ENCODE measurements at regions not wholly inside any gene's neighbourhood (a gene's known extent, or its start where the extent isn't known, plus 50 kb on each side); places are given as distances from the start of the nearest gene placed in this dataset.
A peak's percentile ranks its signal among the peaks of the same experiment; 100 is the strongest.

DNA sequence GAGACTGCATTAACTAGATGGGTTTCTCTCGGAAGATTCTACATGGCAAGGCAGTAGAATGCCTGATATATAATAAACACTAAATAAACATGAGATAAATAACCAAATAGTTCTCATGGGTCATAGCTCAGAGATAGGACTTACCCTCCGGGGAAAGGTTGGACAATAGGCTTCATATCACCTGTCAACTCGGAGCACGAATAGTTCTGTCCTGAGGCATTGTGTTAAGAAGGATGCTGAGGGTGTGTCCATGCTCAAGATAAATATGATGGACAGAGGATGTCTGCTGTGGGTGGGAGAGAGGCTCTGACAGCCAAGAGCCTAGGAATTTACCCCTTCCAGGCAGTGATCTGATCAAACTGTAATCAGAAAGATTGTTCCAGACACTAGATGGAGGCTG lies 474.0 kb downstream of the MIAT start:
- no peaks in the 10 kb centered on the region for H3K36me3 ChIP-seq
- TF ChIP-seq, protein P1, sequence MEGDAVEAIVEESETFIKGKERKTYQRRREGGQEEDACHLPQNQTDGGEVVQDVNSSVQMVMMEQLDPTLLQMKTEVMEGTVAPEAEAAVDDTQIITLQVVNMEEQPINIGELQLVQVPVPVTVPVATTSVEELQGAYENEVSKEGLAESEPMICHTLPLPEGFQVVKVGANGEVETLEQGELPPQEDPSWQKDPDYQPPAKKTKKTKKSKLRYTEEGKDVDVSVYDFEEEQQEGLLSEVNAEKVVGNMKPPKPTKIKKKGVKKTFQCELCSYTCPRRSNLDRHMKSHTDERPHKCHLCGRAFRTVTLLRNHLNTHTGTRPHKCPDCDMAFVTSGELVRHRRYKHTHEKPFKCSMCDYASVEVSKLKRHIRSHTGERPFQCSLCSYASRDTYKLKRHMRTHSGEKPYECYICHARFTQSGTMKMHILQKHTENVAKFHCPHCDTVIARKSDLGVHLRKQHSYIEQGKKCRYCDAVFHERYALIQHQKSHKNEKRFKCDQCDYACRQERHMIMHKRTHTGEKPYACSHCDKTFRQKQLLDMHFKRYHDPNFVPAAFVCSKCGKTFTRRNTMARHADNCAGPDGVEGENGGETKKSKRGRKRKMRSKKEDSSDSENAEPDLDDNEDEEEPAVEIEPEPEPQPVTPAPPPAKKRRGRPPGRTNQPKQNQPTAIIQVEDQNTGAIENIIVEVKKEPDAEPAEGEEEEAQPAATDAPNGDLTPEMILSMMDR (IDR thresholded peaks at IDR 0.05), result no peak
- no peaks in the 10 kb centered on the region for H3K27me3 ChIP-seq
- no peak overlapping the region for H3K27ac ChIP-seq
- DNase-seq, result no peak
- no peak overlapping the region for H3K4me3 ChIP-seq
- H3K9me3 ChIP-seq, result peaks cover 0 to under 1% (median 0%) of the 10 kb centered on the region in 3 donors
- intact Hi-C loops (cut with DNase I; ENCODE audit: low total_unique reads), result no loop called here
- H3K4me1 ChIP-seq, result peaks cover 0 to 43% (median 6%) of the 10 kb centered on the region in 4 donors

GRCh38 chr22:27132400-27132799 lies 475.0 kb downstream of the MIAT start:
- Histone ChIP-seq H3K27me3 (no peaks in the 10 kb centered on the region), H3K4me1 (peaks cover 0 to 43% (median 6%) of the 10 kb centered on the region in 4 donors), H3K9me3 (peaks cover 0 to 8% (median 6%) of the 10 kb centered on the region in 3 donors), H3K27ac (no peak overlapping the region), H3K36me3 (no peaks in the 10 kb centered on the region), H3K4me3 (no peak overlapping the region)
- intact Hi-C loops (cut with DNase I; ENCODE audit: low total_unique reads), result no loop called here
- TF ChIP-seq, protein P1 (IDR thresholded peaks at IDR 0.05), result no peak
- DNase-seq, result no peak

DNA sequence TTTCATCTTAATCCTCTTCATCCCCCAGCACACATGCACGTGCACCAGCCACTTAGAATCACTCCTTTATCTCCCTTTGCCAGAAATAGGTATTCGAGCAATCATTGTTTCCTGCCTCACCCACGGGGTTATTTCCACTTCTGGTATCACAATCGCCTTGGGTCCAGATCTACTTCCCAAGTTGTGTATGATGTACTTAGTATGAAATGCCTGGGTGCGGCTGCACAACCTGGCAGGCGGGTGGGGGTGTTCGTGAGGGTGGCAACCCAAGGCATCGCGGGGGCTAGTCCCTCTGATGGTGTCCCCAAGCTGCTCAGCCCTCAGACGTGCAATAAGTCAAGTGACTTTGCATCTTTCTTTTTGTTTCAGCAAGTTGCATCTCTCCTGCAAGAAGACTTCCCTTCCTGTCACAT lies 475.6 kb downstream of the MIAT start:
- peaks cover 0 to 43% (median 6%) of the 10 kb centered on the region in 4 donors for H3K4me1 ChIP-seq
- H3K4me3 ChIP-seq, result no peak overlapping the region
- no peak for DNase-seq
- intact Hi-C loops (cut with DNase I; ENCODE audit: low total_unique reads), result no loop called here
- no peak overlapping the region for H3K27ac ChIP-seq
- H3K27me3 ChIP-seq, result no peaks in the 10 kb centered on the region
- no peaks in the 10 kb centered on the region for H3K36me3 ChIP-seq
- H3K9me3 ChIP-seq, result peaks cover 0 to 8% (median 6%) of the 10 kb centered on the region in 3 donors
- TF ChIP-seq, protein P1 (IDR thresholded peaks at IDR 0.05), result no peak

DNA sequence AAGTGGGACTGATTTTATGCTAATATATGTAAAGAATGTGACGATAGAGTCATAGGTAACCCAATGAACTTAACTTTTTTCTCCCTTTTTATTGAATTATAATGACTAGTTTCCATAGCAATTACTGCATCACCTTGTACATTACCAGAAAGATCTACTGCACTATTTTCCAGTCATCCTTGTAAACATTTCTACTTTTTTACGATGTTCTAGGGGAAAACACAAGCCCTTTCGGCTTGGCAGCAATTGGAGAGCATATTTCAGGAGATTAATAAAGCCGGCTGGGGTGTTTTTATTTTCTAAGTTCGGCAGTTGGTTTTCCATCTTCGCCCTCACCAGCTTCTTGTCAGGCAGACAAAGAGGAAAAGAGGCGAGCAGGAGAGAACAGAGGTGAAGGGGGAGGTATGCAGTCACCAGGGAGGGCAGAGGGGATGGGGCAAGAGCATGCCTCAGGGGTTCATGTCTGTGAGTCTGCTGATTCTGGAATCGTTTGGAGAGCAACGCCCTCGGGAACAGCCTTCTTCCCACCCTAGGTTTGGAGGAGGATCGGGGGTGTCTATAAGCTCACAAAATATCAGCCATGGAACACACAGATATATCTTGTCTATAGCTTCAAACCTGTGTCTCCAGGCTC lies 476.4 kb downstream of the MIAT start:
- TF ChIP-seq, protein P1 (IDR thresholded peaks at IDR 0.05), result no peak
- Histone ChIP-seq H3K36me3 (no peaks in the 10 kb centered on the region), H3K4me3 (no peak overlapping the region), H3K4me1 (peaks cover 0 to 38% (median 6%) of the 10 kb centered on the region in 4 donors), H3K27ac (no peak overlapping the region), H3K27me3 (no peaks in the 10 kb centered on the region), H3K9me3 (peaks cover 0 to 8% (median 6%) of the 10 kb centered on the region in 3 donors)
- DNase-seq, result no peak
- intact Hi-C loops (cut with DNase I; ENCODE audit: low total_unique reads), result no loop called here

DNA sequence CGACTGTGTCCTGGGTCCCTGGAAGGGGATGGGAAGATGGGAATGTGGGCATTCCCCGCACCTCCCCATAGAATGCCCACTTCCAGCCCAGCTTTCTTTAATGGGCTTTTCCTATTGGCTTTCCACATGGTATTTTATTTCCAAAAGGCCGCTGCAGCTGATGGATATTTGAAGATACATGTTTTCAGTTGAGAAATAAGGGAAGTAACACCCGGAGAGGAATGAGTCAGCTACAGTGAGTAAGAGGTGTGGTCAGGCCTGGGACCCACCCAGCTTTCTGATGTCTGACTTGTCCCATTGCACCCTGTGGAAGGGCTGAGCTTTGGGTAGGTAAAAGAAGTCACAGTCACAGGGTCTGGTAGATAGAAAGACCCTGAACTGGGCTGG lies 476.9 kb downstream of the MIAT start:
- Histone ChIP-seq H3K4me3 (no peak overlapping the region), H3K27me3 (no peaks in the 10 kb centered on the region), H3K9me3 (peaks cover 0 to 8% (median 6%) of the 10 kb centered on the region in 3 donors), H3K36me3 (no peaks in the 10 kb centered on the region), H3K4me1 (peaks cover 0 to 32% (median 6%) of the 10 kb centered on the region in 4 donors), H3K27ac (no peak overlapping the region)
- intact Hi-C loops (cut with DNase I; ENCODE audit: low total_unique reads), result no loop called here
- peak; percentile 74 to 77 for DNase-seq
- TF ChIP-seq, protein P1 (IDR thresholded peaks at IDR 0.05), result no peak

Data from tibial artery (tissue), 4 donors.